H1 (cell line): ENCODE measurements at regions not wholly inside any gene's neighbourhood (a gene's known extent, or its start where the extent isn't known, plus 50 kb on each side); places are given as distances from the start of the nearest gene placed in this dataset.
A peak's percentile ranks its signal among the peaks of the same experiment; 100 is the strongest.

ENCODE experiments used
- CTCF ChIA-PET: fragments of 300-600 bp; sonication (Branson Sonifier 250); formaldehyde crosslinking; loops from one replicate; lab custom pipeline; 2021; ENCODE audit not compliant: partially characterized antibody; lab: Charles Lee
- POLR2A ChIA-PET: fragments of 300-600 bp; sonication (Branson Sonifier 250); formaldehyde crosslinking; loops from one replicate; lab custom pipeline; 2021; ENCODE audit warnings: inconsistent platforms; ENCODE audit not compliant: partially characterized antibody; lab: Charles Lee
- DNase-seq, 2 experiments: peaks; one replicate each; pipeline versions ENCODE4 v3.0.0 to v3.0.0-alpha.2; 2010 to 2022; ENCODE audit warnings: low spot score in 2 of 2, low read depth in 1 of 2, mixed read lengths in 1 of 2
- FAIRE-seq: peaks from 2 replicates; lab custom pipeline; 2011; peaks lifted over from hg19 to GRCh38; lab: Jason Lieb, UNC
- H2AFZ ChIP-seq: 2 replicates; pipeline ENCODE4 v1.8.1; 2012; ENCODE audit warnings: low read length, inconsistent platforms
- H2AK5ac ChIP-seq: 2 replicates; pipeline ENCODE4 v1.6.1; 2013; ENCODE audit warnings: low read depth, low read length
- H2BK120ac ChIP-seq: replicated peaks from 2 replicates; pipeline ENCODE3; 2013; ENCODE audit warnings: low read depth, low read length, inconsistent platforms
- H2BK12ac ChIP-seq: 2 replicates; pipeline ENCODE4 v1.6.1; 2013; ENCODE audit warnings: low read depth, low read length
- H2BK15ac ChIP-seq: 2 replicates; pipeline ENCODE4 v1.6.1; 2013; ENCODE audit warnings: low read length
- H2BK20ac ChIP-seq: 2 replicates; pipeline ENCODE4 v1.6.1; 2013; ENCODE audit warnings: low read length
- H2BK5ac ChIP-seq: 2 replicates; pipeline ENCODE4 v1.6.1; 2013; ENCODE audit warnings: low read depth, low read length
- H3K14ac ChIP-seq: 2 replicates; pipeline ENCODE4 v1.6.1; 2013; ENCODE audit warnings: inconsistent platforms; ENCODE audit not compliant: insufficient read length
- H3K18ac ChIP-seq: 2 replicates; pipeline ENCODE4 v1.6.1; 2013; ENCODE audit warnings: low read length; ENCODE audit errors: extremely low read depth
- H3K23ac ChIP-seq: 2 replicates; pipeline ENCODE4 v1.6.1; 2013; ENCODE audit warnings: inconsistent platforms; ENCODE audit not compliant: insufficient read length
- H3K23me2 ChIP-seq: 2 replicates; pipeline ENCODE4 v1.6.1; 2013; ENCODE audit warnings: low read depth, low read length
- H3K27ac ChIP-seq: 2 replicates; pipeline ENCODE4 v1.6.1; 2011; ENCODE audit warnings: low read depth, low read length, inconsistent platforms
- H3K27me3 ChIP-seq, 4 experiments: replicated peaks in 1 of 4; 1 replicate in 1 of 4; 2 replicates in 3 of 4; pipeline versions ENCODE4 v1.6.1 to v1.8.1; 2011 to 2013; ENCODE audit warnings: low read length in 3 of 4, mild to moderate bottlenecking in 3 of 4, inconsistent platforms in 2 of 4, mixed read lengths in 2 of 4, moderate library complexity in 1 of 4; ENCODE audit not compliant: control insufficient read depth in 3 of 4, insufficient read depth in 3 of 4; ENCODE audit errors: extremely low read depth in 1 of 4
- H3K36me3 ChIP-seq, 4 experiments: 2 replicates each; pipeline versions ENCODE4 v1.6.1 to v1.8.1; 2011 to 2013; ENCODE audit warnings: mild to moderate bottlenecking in 4 of 4, low read length in 3 of 4, moderate library complexity in 2 of 4, control low read depth in 1 of 4, inconsistent platforms in 1 of 4; ENCODE audit not compliant: insufficient read depth in 4 of 4, control insufficient read depth in 2 of 4
- H3K4ac ChIP-seq: replicated peaks from 2 replicates; pipeline ENCODE3; 2013; ENCODE audit warnings: low read length, low read depth, mixed read lengths, inconsistent platforms; ENCODE audit not compliant: insufficient read length
- H3K4me1 ChIP-seq, 4 experiments: replicated peaks in 1 of 4; 1 replicate in 1 of 4; 2 replicates in 3 of 4; pipeline versions ENCODE4 v1.6.1 to v1.8.1; 2011 to 2013; ENCODE audit warnings: low read length in 3 of 4, inconsistent platforms in 2 of 4, mixed read lengths in 1 of 4; ENCODE audit not compliant: insufficient read depth in 4 of 4, control insufficient read depth in 3 of 4
- H3K4me2 ChIP-seq, 2 experiments: 2 replicates each; pipeline versions ENCODE4 v1.6.1 to v1.8.1; 2011 to 2013; ENCODE audit warnings: low read depth in 2 of 2, low read length in 2 of 2, control low read depth in 1 of 2, inconsistent platforms in 1 of 2, mild to moderate bottlenecking in 1 of 2; ENCODE audit not compliant: insufficient read depth in 1 of 2
- H3K4me3 ChIP-seq, 4 experiments: fragments of 200-600, 300-600 bp in 1 of 4; sonication (generic), shearing (Covaris generic), sonication (Bioruptor Twin) in 1 of 4; 2 replicates each; pipeline versions ENCODE4 v1.5.1 to v1.8.1; 2011 to 2016; ENCODE audit warnings: low read length in 4 of 4, low read depth in 3 of 4, control low read depth in 2 of 4, inconsistent platforms in 2 of 4, mild to moderate bottlenecking in 2 of 4, mixed read lengths in 1 of 4, moderate library complexity in 1 of 4; ENCODE audit not compliant: insufficient read depth in 2 of 4; ENCODE audit errors: extremely low read depth in 1 of 4
- H3K56ac ChIP-seq: replicated peaks from 2 replicates; pipeline ENCODE3; 2013; ENCODE audit warnings: low read depth, mild to moderate bottlenecking, mixed read lengths, low read length, inconsistent platforms; ENCODE audit not compliant: insufficient read length
- H3K79me1 ChIP-seq: 2 replicates; pipeline ENCODE4 v1.6.1; 2013; ENCODE audit warnings: low read depth, low read length, control low read depth
- H3K79me2 ChIP-seq, 2 experiments: 2 replicates each; pipeline versions ENCODE4 v1.6.1 to v1.8.1; 2012 to 2013; ENCODE audit warnings: low read length in 2 of 2, mild to moderate bottlenecking in 2 of 2, inconsistent platforms in 1 of 2; ENCODE audit not compliant: insufficient read depth in 2 of 2, control insufficient read depth in 1 of 2
- H3K9ac ChIP-seq, 4 experiments: replicated peaks in 1 of 4; 1 replicate in 1 of 4; 2 replicates in 3 of 4; pipeline versions ENCODE4 v1.6.1 to v1.8.1; 2011 to 2013; ENCODE audit warnings: low read depth in 3 of 4, low read length in 3 of 4, control low read depth in 2 of 4, mild to moderate bottlenecking in 2 of 4, moderate library complexity in 2 of 4, inconsistent platforms in 1 of 4; ENCODE audit errors: extremely low read depth in 1 of 4
- H3K9me3 ChIP-seq, 2 experiments: 2 replicates each; pipeline versions ENCODE4 v1.6.1 to v1.8.1; 2012 to 2013; ENCODE audit warnings: mild to moderate bottlenecking in 2 of 2, moderate library complexity in 2 of 2, control low read depth in 1 of 2, inconsistent platforms in 1 of 2, low read depth in 1 of 2, low read length in 1 of 2, mixed read lengths in 1 of 2; ENCODE audit not compliant: insufficient read depth in 2 of 2
- H4K20me1 ChIP-seq, 2 experiments: replicated peaks in 1 of 2; 2 replicates each; pipeline versions ENCODE3 to v1.8.1; 2011 to 2013; ENCODE audit warnings: inconsistent platforms in 2 of 2, low read length in 2 of 2, mild to moderate bottlenecking in 1 of 2; ENCODE audit not compliant: insufficient read depth in 2 of 2, control insufficient read depth in 1 of 2
- H4K5ac ChIP-seq: 2 replicates; pipeline ENCODE4 v1.6.1; 2013; ENCODE audit warnings: low read length, low read depth, mixed read lengths, inconsistent platforms; ENCODE audit not compliant: insufficient read length
- H4K8ac ChIP-seq: 2 replicates; pipeline ENCODE4 v1.8.0; 2013; ENCODE audit warnings: mild to moderate bottlenecking, moderate library complexity, low read length, inconsistent platforms; ENCODE audit not compliant: insufficient read depth; ENCODE audit errors: extremely low read depth
- H4K91ac ChIP-seq: replicated peaks from 2 replicates; pipeline ENCODE3; 2013; ENCODE audit warnings: low read length, mixed read lengths, inconsistent platforms; ENCODE audit not compliant: insufficient read length
- ATF3 ChIP-seq: IDR thresholded peaks from 2 replicates; pipeline ENCODE4 v1.6.1; 2011; ENCODE audit warnings: low read depth, mild to moderate bottlenecking, low read length; ENCODE audit not compliant: insufficient read depth
- BCL11A ChIP-seq, 2 experiments: IDR thresholded peaks; one replicate each; pipeline ENCODE4 v1.6.1; 2011; ENCODE audit warnings: low read depth in 2 of 2, low read length in 2 of 2, mild to moderate bottlenecking in 2 of 2
- BRCA1 ChIP-seq: IDR thresholded peaks from 2 replicates; pipeline ENCODE4 v1.6.1; 2012; ENCODE audit warnings: low read depth, low read length, improper control_type of control experiment
- MAX ChIP-seq: IDR thresholded peaks from 2 replicates; pipeline ENCODE4 v1.6.1; 2012; ENCODE audit warnings: inconsistent platforms
- POU5F1 ChIP-seq: IDR thresholded peaks from 2 replicates; pipeline ENCODE4 v1.6.1; 2011; ENCODE audit warnings: low read depth, mild to moderate bottlenecking, low read length, moderate library complexity
- RFX5 ChIP-seq: IDR thresholded peaks from 2 replicates; pipeline ENCODE4 v1.6.1; 2011; ENCODE audit warnings: low read depth, low read length, improper control_type of control experiment, borderline replicate concordance
- SIN3A ChIP-seq, 2 experiments: IDR thresholded peaks in 1 of 2; conservative IDR thresholded peaks in 1 of 2; 2 replicates each; pipeline ENCODE4 v1.6.1; 2011 to 2012; ENCODE audit warnings: low read length in 2 of 2, improper control_type of control experiment in 1 of 2, low read depth in 1 of 2, mild to moderate bottlenecking in 1 of 2
- SP2 ChIP-seq: IDR thresholded peaks from 2 replicates; pipeline ENCODE4 v1.6.1; 2012; ENCODE audit warnings: mild to moderate bottlenecking, low read length, inconsistent platforms
- SRF ChIP-seq: IDR thresholded peaks from 2 replicates; pipeline ENCODE4 v1.6.1; 2011; ENCODE audit warnings: mild to moderate bottlenecking, low read depth, low read length, moderate library complexity
- TAF1 ChIP-seq: IDR thresholded peaks from 2 replicates; pipeline ENCODE4 v1.6.1; 2011; ENCODE audit warnings: mild to moderate bottlenecking, low read depth, low read length
- WGBS, 2 experiments: shearing (Covaris generic) in 1 of 2; methylation state at CpG; one replicate each; pipeline versions ENCODE4 v1.1.6 to v1.1.7; 2013 to 2015; ENCODE audit warnings: low lambda C conversion rate in 2 of 2, mixed read lengths in 2 of 2, inconsistent platforms in 1 of 2, low coverage in 1 of 2, missing lambda C conversion rate in 1 of 2; ENCODE audit not compliant: insufficient replicate concordance in 2 of 2, insufficient coverage in 1 of 2, insufficient read length in 1 of 2; ENCODE audit errors: extremely low coverage in 1 of 2, missing lambda C conversion rate in 1 of 2; 5-methylcytosine and 5-hydroxymethylcytosine counted together

GRCh38 chr20:48205281-48205782 is 420.1 kb upstream of the SULF2 start:
- no peak overlapping the region for H3K23ac ChIP-seq
- peaks cover 4% of the 10 kb centered on the region; the same call in 1 of the 2 replicates for H3K23me2 ChIP-seq
- no peak for TF ChIP-seq MAX
- no peak for TF ChIP-seq RFX5
- no peak for TF ChIP-seq POU5F1
- TF ChIP-seq SP2: no peak
- no peak for TF ChIP-seq BCL11A (IDR thresholded peaks at IDR 0.05; ENCODE audit: low read depth in 2 of 2, low read length in 2 of 2)
- no peak for TF ChIP-seq ATF3
- no peak for TF ChIP-seq SRF
- no peak for TF ChIP-seq BRCA1
- no peak for TF ChIP-seq SIN3A (conservative IDR thresholded peaks at IDR 0.05 in 1 of 2, IDR thresholded peaks at IDR 0.05 in 1 of 2; ENCODE audit: low read depth in 1 of 2, low read length in 2 of 2)
- TF ChIP-seq TAF1: no peak
- FAIRE-seq (no peak), DNase-seq (no peak)
- peaks cover 0 to 3% (median 0%) of the 10 kb centered on the region in 4 experiments; a peak in 2 of 7 replicates for H3K4me1 ChIP-seq
- 93% methylated on average over 4 of the region's 5 CpGs; no CpG with 5 or more reads in 1 of the 2 experiments for WGBS, 2 experiments
- no peaks in the 10 kb centered on the region for H4K20me1 ChIP-seq
- H2BK12ac ChIP-seq: no peak overlapping the region; the same call in 1 of the 2 replicates
- no peak overlapping the region for H2AFZ ChIP-seq
- H3K18ac ChIP-seq: peak overlapping the region; percentile 60; the same call in 1 of the 2 replicates
- no peaks in the 10 kb centered on the region for H3K9me3 ChIP-seq
- no peaks in the 10 kb centered on the region for H3K27me3 ChIP-seq
- no peak overlapping the region for H2BK120ac ChIP-seq
- no peak overlapping the region for H2BK20ac ChIP-seq
- no peaks in the 10 kb centered on the region for H3K36me3 ChIP-seq
- H3K79me1 ChIP-seq: no peaks in the 10 kb centered on the region
- no peak overlapping the region for H2BK15ac ChIP-seq
- peak overlapping the region; percentile 65 for H4K91ac ChIP-seq
- no peak overlapping the region for H3K4me3 ChIP-seq
- H2AK5ac ChIP-seq: no peak overlapping the region
- H3K14ac ChIP-seq: no peak overlapping the region
- H3K9ac ChIP-seq: no peak overlapping the region
- no peak overlapping the region for H3K4me2 ChIP-seq
- ChIA-PET CTCF (no interaction called here), POLR2A (no interaction called here)
- H3K56ac ChIP-seq: no peak overlapping the region
- H4K8ac ChIP-seq: no peak overlapping the region; the same call in 1 of the 2 replicates
- no peaks in the 10 kb centered on the region for H3K79me2 ChIP-seq
- no peak overlapping the region for H3K4ac ChIP-seq
- no peak overlapping the region for H4K5ac ChIP-seq
- no peak overlapping the region for H2BK5ac ChIP-seq
- H3K27ac ChIP-seq: no peak overlapping the region
